HL-60 (cell line): ENCODE measurements at regions not wholly inside any gene's neighbourhood (a gene's known extent, or its start where the extent isn't known, plus 50 kb on each side); places are given as distances from the start of the nearest gene placed in this dataset.

Experiments used
- DNase-seq, 2 experiments: peaks; one replicate each; pipeline ENCODE4 v3.0.0-alpha.2; 2010 to 2020; ENCODE audit warnings: low read depth in 1 of 2, low spot score in 1 of 2
- H3K27ac ChIP-seq: fragments of 250-450 bp; sonication (Bioruptor Pico); replicated peaks from 2 replicates; pipeline ENCODE4 v1.5.1; 2020; ENCODE audit warnings: mild to moderate bottlenecking, moderate library complexity
- H3K27me3 ChIP-seq: fragments of 250-450 bp; sonication (Bioruptor Pico); 2 replicates; pipeline ENCODE4 v1.5.1; 2021; ENCODE audit warnings: mild to moderate bottlenecking, moderate library complexity; ENCODE audit not compliant: insufficient read depth, poor library complexity, severe bottlenecking
- H3K4me3 ChIP-seq: replicated peaks from 2 replicates; pipeline ENCODE4 v1.5.1; 2011; ENCODE audit warnings: mild to moderate bottlenecking, control low read depth, low read length; ENCODE audit not compliant: insufficient read depth
- GABPA ChIP-seq: IDR thresholded peaks from 2 replicates; pipeline ENCODE4 v1.6.1; 2012; ENCODE audit warnings: low read depth
- POLR2AphosphoS5 ChIP-seq: IDR thresholded peaks from 2 replicates; pipeline ENCODE4 v1.6.1; 2012; ENCODE audit warnings: low read depth
- REST ChIP-seq: IDR thresholded peaks from 2 replicates; pipeline ENCODE4 v1.6.1; 2012; ENCODE audit warnings: low read depth; ENCODE audit not compliant: insufficient replicate concordance
- SPI1 ChIP-seq: IDR thresholded peaks from 2 replicates; pipeline ENCODE4 v1.6.1; 2012; ENCODE audit warnings: low read depth, mild to moderate bottlenecking, borderline replicate concordance
- TF ChIP-seq, protein P1 (sequence below): IDR thresholded peaks from one replicate; pipeline ENCODE4 v1.5.1; 2011; ENCODE audit warnings: low read length, control low read depth, inconsistent platforms; ENCODE audit not compliant: insufficient read depth

DNA sequence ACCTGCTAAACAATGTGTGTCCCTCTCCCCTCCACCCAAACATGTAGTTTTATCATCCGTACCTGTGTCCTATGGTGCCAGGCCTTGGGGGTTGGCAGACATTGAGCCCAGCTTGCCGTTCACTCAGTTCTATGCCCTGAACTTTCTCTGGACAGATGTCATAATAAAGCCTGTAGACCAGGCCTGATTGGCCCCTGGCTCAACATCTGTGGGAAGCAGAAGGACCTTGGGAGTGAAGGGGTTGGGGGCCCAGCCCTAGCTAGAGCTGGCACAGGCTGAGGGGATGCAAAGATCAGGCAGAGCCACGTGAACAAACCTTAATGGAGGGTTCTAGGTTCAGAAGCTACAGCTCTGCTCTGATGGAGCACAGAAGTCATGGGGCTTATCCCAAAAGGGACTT, 600.6 kb downstream of the BUD13 start:
- Histone ChIP-seq H3K27me3 (no peaks in the 10 kb centered on the region), H3K4me3 (no peak overlapping the region), H3K27ac (no peak overlapping the region)
- TF ChIP-seq POLR2AphosphoS5, result no peak
- no peak for TF ChIP-seq SPI1
- no peak for TF ChIP-seq REST
- TF ChIP-seq, protein P1, sequence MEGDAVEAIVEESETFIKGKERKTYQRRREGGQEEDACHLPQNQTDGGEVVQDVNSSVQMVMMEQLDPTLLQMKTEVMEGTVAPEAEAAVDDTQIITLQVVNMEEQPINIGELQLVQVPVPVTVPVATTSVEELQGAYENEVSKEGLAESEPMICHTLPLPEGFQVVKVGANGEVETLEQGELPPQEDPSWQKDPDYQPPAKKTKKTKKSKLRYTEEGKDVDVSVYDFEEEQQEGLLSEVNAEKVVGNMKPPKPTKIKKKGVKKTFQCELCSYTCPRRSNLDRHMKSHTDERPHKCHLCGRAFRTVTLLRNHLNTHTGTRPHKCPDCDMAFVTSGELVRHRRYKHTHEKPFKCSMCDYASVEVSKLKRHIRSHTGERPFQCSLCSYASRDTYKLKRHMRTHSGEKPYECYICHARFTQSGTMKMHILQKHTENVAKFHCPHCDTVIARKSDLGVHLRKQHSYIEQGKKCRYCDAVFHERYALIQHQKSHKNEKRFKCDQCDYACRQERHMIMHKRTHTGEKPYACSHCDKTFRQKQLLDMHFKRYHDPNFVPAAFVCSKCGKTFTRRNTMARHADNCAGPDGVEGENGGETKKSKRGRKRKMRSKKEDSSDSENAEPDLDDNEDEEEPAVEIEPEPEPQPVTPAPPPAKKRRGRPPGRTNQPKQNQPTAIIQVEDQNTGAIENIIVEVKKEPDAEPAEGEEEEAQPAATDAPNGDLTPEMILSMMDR, result no peak
- no peak for TF ChIP-seq GABPA
- no peak for DNase-seq

DNA sequence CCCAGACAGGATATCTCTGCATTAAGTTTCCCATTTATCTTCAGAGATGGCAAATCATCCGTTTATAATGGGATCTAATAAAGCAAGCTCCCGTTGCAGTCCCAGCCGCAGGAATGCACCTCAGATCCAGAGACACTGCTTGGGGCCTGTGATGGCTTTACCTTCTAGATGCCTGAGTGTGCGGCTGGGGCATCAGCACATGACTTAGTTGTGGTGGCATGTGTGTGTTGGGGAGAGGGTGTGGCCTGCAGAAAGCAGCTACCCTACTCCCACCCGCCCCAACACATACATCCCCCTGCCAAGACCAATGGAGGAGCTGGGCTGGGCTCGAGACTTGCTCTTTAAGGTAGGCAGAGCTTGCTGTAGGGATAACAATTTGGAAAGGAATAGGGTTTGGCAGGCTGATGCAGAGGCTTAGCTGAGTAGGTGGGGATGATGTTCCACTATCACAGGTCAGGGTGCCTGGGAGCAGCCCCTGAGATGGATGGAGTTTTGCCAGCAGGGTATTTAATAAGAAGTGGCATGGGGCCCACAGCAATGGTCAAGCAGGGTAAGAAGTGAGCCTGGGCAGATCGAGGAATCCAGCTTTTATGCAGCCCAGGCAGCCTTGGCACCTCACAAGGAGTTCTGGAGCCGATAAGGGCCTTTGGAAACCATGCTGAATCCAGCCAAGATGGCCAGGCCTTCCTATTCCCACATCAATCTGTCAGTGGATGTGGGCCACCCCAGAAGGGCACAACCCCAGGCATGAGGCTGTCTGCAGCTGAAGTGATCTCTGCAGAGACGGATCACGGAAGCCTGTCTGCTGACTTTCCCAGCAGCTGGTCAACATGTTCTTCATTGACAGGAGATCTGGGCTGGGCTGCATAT, 601.3 kb downstream of the BUD13 start:
- H3K27ac ChIP-seq, result no peak overlapping the region
- H3K27me3 ChIP-seq, result no peaks in the 10 kb centered on the region
- no peak overlapping the region for H3K4me3 ChIP-seq
- TF ChIP-seq POLR2AphosphoS5 (no peak), GABPA (no peak)
- DNase-seq, result no peak

DNA sequence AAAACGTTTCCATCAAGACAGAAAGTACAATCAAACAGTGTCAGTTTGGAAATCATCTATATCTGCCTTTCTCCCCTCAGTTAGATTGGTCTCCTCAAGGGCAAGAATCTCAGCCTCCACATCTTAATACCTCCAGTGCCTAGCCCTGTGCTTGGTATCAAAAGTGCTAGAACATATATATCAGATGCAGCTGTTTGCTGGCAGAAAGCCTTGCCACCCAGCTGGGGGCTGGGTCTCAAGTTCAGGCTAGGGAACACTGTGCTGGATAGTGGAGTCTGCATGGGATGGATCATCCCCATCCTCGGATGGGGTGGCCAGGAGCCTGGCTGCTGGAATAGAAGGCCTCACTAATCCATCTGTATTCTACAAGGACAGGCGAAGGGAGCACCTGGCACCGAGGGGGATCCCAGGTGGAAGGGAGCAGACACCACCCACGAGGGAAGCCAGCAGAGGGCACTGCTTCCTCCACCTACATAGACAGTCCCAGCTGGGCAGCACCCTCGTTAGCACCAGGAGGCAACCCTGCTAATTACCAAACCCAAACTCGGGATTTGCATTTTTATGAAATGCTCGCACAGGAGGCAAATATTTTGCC, 602.2 kb downstream of the BUD13 start:
- Histone ChIP-seq H3K4me3 (no peak overlapping the region), H3K27ac (no peak overlapping the region), H3K27me3 (no peaks in the 10 kb centered on the region)
- DNase-seq, result no peak
- TF ChIP-seq GABPA, result no peak
- no peak for TF ChIP-seq REST
- no peak for TF ChIP-seq SPI1
- TF ChIP-seq, protein P1, result no peak
- TF ChIP-seq POLR2AphosphoS5, result no peak

DNA sequence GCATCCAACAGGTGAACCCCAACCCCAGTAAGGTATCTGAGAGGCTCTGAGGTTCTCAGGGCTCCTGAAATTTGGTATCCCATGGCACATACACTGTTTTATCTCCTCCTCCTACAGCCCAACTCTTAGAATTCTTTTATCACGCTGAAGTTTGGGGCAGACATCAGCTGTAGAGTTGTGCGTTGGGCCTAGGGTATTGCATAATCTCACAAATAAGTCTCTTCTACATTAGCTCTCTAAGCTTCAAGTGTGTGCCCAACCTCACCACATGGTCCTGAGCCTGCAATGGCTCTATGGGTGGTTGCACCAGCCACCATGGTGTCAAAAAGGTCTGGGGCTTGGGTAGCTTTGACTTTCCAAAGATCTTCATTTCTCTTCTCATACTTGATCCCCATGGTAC, 603.0 kb downstream of the BUD13 start:
- no peak for DNase-seq
- TF ChIP-seq, protein P1, result no peak
- no peak for TF ChIP-seq REST
- no peak for TF ChIP-seq POLR2AphosphoS5
- no peak for TF ChIP-seq GABPA
- TF ChIP-seq SPI1, result no peak
- no peaks in the 10 kb centered on the region for H3K27me3 ChIP-seq
- no peak overlapping the region for H3K27ac ChIP-seq
- H3K4me3 ChIP-seq, result no peak overlapping the region
